GM21619 (cell line): ENCODE measurements at regions not wholly inside any gene's neighbourhood (a gene's known extent, or its start where the extent isn't known, plus 50 kb on each side); places are given as distances from the start of the nearest gene placed in this dataset.

Source experiments
- ATAC-seq: cut with Tn5 transposase; IDR thresholded peaks from one replicate; pipeline ENCODE4 v1.9.1; 2021; ENCODE audit not compliant: unreplicated experiment

GRCh38 chr12:84745127-84745526 lies 167.5 kb downstream of the SLC6A15 start:
- no peak for ATAC-seq

GRCh38 chr12:84741692-84742091 lies 170.9 kb downstream of the SLC6A15 start:
- no peak for ATAC-seq

GRCh38 chr12:84741031-84741430 lies 171.6 kb downstream of the SLC6A15 start:
- no peak for ATAC-seq

DNA sequence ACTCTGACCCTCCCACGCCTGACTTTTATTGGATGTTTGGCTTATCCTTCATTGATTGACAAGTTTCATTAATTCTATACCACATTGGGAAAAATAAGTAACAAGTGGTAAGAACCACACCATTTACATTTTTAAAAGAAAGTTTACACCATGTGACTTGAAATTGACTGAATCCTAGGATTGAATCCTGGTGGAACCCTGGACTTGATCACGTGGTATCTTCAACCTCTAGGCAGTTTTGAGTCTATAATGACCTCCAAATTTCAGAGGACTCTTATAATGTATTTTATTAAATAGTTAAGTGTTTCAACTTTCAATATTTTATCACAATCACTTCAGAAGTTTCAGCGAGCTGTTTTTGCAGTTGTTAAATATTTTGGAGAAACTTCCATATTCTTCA lies 172.0 kb downstream of the SLC6A15 start:
- no peak for ATAC-seq

GRCh38 chr12:84738481-84738972 lies 174.1 kb downstream of the SLC6A15 start:
- ATAC-seq = no peak

DNA sequence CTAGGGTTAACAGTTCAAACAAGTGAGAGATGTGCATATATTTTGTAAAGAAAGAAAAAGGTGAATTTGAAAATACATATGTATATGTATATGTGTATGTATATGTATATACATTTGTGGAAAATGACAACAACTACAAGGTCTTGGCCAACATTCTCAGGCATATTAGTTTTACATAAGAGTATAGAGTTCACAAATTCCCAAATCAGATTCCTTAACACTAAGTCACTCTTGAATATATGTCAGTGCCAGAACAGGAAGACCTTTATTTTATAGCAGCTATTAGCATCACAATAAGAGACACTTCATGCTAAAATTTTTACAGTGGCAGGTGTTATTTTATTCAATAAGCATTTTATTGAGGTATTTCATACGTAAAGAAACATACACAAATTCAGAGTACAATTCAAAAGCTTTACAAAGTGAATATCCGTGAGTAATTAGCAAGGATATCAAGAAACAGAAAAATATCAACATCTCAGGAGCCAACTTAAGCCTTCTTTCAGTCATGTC lies 179.7 kb downstream of the SLC6A15 start:
- ATAC-seq = no peak

- no peak for ATAC-seq
Observed at GRCh38 chr12:84730561-84731162, 181.9 kb downstream of the SLC6A15 start.

DNA sequence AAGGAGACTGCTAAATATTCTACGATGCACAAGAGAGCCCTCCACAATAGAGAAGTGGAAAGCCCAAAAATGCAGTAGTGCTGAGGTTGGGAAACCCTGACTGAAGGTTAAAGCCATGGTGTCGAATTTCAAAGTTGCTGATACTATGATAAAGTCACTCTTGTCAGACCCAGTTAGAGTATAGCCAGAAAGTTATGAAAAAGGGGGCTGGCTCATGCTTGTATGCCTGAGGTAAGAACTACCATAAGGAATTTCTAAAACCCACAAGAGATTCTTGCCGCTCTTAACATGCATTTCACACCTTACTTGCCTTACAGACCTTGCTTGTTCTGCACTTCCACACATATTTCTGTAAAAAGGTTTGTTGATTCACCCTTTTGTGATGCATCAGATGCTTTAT lies 184.6 kb downstream of the SLC6A15 start:
- no peak for ATAC-seq

DNA sequence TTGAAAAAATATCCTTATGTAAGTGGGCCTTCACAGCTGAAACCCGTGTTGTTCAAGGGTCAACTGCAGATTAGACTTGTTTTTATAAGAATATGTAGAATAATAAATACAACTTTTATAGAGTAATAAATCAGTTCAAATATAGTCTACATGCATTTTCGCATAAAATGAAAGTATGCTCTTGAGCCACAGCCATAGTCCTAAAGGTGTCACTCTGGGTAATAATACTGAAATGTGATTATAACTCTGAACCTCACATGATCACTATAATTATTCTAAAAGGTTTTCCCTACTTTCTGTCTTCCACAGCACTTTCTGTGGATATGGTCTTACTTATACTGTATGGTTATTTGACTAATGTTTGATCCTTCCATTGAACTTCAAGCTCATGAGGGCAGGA lies 185.8 kb downstream of the SLC6A15 start:
- ATAC-seq = no peak

DNA sequence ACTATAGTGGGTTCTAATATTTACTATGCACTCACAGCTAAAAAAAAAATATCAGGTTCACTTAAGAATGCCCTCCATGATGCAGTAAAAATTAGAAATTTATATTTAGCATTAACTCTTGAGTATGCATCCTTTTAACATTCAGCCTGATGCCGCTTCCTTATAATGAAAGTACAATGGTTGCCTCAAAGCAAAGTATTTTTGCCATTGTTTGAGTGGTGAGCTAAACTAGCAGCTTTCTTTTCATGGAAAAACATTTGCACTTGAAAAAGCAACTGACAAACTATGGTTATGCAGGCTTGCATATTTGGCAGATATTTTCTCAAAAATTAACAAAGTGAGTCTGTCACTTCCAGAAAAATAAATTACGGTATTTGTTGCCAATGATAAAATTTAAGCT lies 188.6 kb downstream of the SLC6A15 start:
- ATAC-seq = no peak

GRCh38 chr12:84719997-84720396 lies 192.6 kb downstream of the SLC6A15 start:
- no peak for ATAC-seq

DNA sequence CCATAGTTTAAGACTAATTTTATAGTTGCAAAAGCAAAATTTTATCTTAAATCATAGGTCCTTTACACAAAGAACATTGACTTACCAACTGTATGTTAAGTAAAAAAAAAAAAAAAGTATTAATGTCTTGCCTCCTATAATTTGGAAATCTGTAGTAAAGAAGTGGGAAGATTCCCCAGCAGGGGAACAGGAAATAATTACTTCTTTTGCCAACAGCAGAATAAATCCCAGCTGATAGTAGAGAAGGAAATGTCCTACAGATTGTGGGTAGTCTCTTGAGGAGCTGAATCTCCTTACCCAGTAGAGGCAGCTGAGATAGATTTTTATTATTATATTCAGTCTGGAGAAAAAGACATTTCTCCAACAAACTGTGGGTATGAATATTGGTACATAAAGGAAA lies 193.7 kb downstream of the SLC6A15 start:
- no peak for ATAC-seq

GRCh38 chr12:84712747-84713146 lies 199.9 kb downstream of the SLC6A15 start:
- ATAC-seq = no peak

DNA sequence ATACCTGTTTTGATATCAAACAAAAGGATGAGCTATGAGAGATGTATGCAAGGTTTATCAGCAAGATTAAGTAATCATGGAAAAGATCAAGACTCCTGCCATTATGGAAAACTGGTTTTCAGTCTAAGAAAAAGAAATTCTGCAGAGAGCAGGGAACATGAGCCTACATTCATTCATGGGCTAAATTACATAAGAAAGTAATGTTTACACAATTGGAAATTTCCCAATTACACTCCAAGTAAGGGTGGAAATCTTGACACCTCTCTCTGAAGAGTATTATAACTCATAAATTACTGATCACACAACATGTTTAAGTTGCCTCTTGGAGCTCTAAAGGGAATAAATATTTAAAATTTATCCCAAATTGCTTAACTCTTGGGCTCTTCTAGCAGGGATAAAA lies 206.2 kb downstream of the SLC6A15 start:
- ATAC-seq = no peak

DNA sequence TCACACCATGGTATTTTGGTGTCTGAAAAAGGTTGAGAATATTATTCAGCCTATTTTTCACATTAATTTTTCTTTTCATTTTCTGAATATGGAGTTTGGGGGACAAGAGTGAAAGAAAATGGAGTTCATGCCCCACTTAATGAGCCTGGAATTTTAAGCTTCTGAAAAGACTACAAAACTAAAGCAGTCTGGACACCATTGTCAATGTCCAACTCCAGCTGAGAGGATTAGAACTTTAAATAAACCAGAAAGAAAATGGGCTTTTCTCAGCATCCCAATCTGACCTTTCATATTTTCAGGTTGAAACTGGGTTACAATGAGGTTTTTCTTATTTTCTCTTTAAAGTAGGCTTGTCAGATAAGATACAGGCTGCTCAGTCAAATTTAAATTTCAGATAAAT lies 207.7 kb downstream of the SLC6A15 start:
- no peak for ATAC-seq

DNA sequence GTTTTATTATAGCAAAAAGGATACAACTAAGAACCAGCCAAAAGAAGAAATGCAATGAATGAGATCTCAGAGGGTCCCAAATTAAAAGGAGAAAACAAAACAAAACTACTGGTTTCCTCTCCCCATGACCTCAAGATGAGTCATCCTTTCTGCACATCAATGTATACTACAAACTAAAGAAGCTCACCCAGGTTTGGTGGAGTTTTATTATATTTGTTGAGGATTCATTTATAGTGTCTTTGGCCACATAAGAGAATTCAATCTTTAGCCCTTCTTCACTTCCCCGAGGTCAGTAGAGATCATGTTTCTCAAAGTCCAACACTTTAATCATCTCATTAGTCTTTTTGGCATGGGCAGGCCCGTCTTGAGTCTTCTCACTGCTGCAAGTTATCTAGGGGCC lies 210.6 kb downstream of the SLC6A15 start:
- ATAC-seq = no peak

GRCh38 chr12:84701041-84701440 lies 211.6 kb downstream of the SLC6A15 start:
- no peak for ATAC-seq

GRCh38 chr12:84698576-84699333 lies 213.8 kb downstream of the SLC6A15 start:
- ATAC-seq = no peak

GRCh38 chr12:84696908-84697540 lies 215.6 kb downstream of the SLC6A15 start:
- ATAC-seq = no peak

DNA sequence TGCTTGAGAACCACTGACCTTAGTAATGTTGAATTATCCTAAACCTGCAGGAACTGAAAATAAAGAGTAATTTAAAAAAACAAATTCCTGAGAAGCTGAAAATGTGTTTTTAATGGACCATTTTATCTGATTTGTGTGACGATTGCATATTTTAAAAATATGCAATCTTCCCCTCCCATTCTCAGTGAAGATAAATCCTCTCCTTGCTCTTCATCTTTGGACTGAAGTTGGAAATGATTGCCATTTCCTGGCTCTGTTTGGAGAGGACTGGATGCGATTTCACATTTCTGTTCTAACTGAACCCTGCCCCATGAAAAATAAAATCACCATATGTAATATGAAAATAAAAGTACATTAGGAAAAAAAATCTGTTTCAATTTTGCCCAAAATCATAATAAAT lies 216.3 kb downstream of the SLC6A15 start:
- ATAC-seq = no peak

DNA sequence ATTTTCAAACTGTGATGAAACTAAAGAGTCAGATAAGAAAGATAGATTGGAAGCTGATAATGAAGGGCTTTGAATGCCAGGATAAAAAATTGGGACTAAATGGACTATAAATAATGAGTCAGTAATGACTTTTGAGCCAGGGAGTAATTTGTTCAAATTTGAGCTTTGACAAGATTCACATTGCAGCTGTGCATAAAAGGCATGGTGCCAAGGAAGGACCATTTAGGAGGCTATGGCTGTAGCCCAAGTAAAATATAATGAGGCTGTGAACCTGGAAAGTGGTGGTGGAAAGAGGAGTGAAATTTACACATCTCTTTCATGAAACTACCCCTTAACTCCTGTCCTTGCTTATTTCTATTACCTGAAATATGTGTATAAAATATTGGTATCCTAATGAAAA lies 218.5 kb downstream of the SLC6A15 start:
- no peak for ATAC-seq

- no peak for ATAC-seq
Observed at GRCh38 chr12:84692071-84692470, 220.5 kb downstream of the SLC6A15 start.
